Erythroblast (primary cell): ENCODE measurements at regions not wholly inside any gene's neighbourhood (a gene's known extent, or its start where the extent isn't known, plus 50 kb on each side); places are given as distances from the start of the nearest gene placed in this dataset.

ENCODE experiments used
- GATA1 ChIP-seq: IDR thresholded peaks from 2 replicates; pipeline ENCODE4 v1.6.1; 2011; ENCODE audit warnings: low read depth, mild to moderate bottlenecking, control low read depth, low read length, moderate library complexity
- POLR2A ChIP-seq: IDR thresholded peaks from 2 replicates; pipeline ENCODE4 v1.6.1; 2011; ENCODE audit warnings: mild to moderate bottlenecking, low read length

- no peak for TF ChIP-seq POLR2A
- no peak for TF ChIP-seq GATA1
Measured at GRCh38 chr2:196415384-196415783, 224.1 kb upstream of the CCDC150 start.
